ENCODE measurements at regions not wholly inside any gene's neighbourhood (a gene's known extent, or its start where the extent isn't known, plus 50 kb on each side); places are given as distances from the start of the nearest gene placed in this dataset.

DNA sequence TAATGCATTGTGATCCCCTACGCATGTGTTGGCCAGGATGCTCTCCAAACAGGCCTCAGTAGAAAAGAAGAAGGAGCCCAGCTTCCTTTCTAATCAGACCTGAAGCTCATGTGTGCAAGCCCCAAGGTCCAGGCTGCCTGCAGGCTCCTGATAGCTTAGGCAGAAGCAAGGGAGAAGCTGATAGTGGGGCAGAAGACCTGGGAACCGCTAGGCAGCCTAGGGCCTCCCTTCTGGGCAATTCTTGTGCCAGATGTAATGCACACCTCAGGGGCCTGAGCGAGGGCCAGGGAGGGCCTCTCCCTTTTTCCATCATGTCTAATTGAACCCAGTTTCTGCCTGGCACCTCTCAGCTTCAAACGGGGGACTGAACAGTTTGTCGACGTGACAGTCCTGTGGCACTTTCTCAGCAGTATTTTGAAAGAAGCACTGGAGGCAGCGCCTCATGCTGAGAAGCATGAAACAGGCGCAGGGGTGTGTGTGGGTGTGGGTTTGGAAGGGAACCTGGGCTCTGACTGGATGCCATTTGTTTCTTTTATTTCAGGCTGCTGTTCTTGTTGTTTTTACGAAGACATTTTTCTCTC, 212.8 kb downstream of the PIK3R1 start (continued):
- TF ChIP-seq, protein P1, sequence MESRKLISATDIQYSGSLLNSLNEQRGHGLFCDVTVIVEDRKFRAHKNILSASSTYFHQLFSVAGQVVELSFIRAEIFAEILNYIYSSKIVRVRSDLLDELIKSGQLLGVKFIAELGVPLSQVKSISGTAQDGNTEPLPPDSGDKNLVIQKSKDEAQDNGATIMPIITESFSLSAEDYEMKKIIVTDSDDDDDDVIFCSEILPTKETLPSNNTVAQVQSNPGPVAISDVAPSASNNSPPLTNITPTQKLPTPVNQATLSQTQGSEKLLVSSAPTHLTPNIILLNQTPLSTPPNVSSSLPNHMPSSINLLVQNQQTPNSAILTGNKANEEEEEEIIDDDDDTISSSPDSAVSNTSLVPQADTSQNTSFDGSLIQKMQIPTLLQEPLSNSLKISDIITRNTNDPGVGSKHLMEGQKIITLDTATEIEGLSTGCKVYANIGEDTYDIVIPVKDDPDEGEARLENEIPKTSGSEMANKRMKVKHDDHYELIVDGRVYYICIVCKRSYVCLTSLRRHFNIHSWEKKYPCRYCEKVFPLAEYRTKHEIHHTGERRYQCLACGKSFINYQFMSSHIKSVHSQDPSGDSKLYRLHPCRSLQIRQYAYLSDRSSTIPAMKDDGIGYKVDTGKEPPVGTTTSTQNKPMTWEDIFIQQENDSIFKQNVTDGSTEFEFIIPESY (IDR thresholded peaks at IDR 0.05; ENCODE audit: extremely low read depth, insufficient replicate concordance, low read length), result no peak
- TF ChIP-seq, protein P2, sequence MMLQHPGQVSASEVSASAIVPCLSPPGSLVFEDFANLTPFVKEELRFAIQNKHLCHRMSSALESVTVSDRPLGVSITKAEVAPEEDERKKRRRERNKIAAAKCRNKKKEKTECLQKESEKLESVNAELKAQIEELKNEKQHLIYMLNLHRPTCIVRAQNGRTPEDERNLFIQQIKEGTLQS (IDR thresholded peaks at IDR 0.05), result no peak
- TF ChIP-seq CBX3 (IDR thresholded peaks at IDR 0.05; ENCODE audit: low read depth), result no peak

DNA sequence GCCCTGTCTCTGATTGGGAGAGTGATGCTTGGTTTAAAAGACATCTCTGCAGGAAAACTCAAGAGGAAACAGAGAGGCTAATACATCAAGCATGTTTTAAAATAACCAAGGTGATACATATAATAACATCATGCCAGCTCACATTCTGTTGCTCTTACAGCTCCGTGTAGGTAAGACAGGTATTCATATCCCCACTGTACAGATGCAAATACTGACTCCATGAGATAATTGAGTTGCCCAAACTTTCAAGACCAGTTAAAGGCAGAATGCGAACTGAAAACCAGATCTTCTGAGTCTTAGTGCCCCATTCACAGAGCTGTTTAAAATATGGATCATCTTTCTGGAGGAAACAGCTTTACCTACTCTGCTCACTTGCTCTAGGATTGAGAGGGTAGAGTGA, 214.0 kb downstream of the PIK3R1 start:
- H4K20me1 ChIP-seq (ENCODE audit: insufficient read depth), result no peaks in the 10 kb centered on the region
- H3K9me2 ChIP-seq (ENCODE audit: insufficient read depth), result no peaks in the 10 kb centered on the region
- H3K27me3 ChIP-seq (ENCODE audit: insufficient read depth, low read length), result no peaks in the 10 kb centered on the region
- RAD21 ChIA-PET (ENCODE audit: low non-redundant PET in 1 of 2, low total read pairs in 2 of 2, uncharacterized antibody in 2 of 2, unreplicated experiment in 2 of 2), result no interaction called here
- CTCF ChIA-PET, result no interaction called here
- no peak overlapping the region for H3K4me2 ChIP-seq (ENCODE audit: low read length)
- no peak overlapping the region for H3K9ac ChIP-seq (ENCODE audit: low read length)
- no peaks in the 10 kb centered on the region for H3K9me3 ChIP-seq (ENCODE audit: control insufficient read depth in 1 of 2, insufficient read depth in 1 of 2, low read depth in 1 of 2, low read length in 2 of 2)
- no peak overlapping the region for H2AFZ ChIP-seq (ENCODE audit: low read depth, low read length, poor library complexity, severe bottlenecking)
- intact Hi-C loops (cut with micrococcal nuclease), result no loop called here
- H3K27ac ChIP-seq (ENCODE audit: low read depth, low read length), result no peak overlapping the region
- TF ChIP-seq EZH2 (IDR thresholded peaks at IDR 0.05) (no peak), ELF1 (IDR thresholded peaks at IDR 0.05; ENCODE audit: borderline replicate concordance, low read depth) (no peak)
- TF ChIP-seq, protein P3, sequence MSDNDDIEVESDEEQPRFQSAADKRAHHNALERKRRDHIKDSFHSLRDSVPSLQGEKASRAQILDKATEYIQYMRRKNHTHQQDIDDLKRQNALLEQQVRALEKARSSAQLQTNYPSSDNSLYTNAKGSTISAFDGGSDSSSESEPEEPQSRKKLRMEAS (IDR thresholded peaks at IDR 0.05), result no peak
- TF ChIP-seq, protein P4, sequence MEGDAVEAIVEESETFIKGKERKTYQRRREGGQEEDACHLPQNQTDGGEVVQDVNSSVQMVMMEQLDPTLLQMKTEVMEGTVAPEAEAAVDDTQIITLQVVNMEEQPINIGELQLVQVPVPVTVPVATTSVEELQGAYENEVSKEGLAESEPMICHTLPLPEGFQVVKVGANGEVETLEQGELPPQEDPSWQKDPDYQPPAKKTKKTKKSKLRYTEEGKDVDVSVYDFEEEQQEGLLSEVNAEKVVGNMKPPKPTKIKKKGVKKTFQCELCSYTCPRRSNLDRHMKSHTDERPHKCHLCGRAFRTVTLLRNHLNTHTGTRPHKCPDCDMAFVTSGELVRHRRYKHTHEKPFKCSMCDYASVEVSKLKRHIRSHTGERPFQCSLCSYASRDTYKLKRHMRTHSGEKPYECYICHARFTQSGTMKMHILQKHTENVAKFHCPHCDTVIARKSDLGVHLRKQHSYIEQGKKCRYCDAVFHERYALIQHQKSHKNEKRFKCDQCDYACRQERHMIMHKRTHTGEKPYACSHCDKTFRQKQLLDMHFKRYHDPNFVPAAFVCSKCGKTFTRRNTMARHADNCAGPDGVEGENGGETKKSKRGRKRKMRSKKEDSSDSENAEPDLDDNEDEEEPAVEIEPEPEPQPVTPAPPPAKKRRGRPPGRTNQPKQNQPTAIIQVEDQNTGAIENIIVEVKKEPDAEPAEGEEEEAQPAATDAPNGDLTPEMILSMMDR (IDR thresholded peaks at IDR 0.05 in 2 of 3, conservative IDR thresholded peaks at IDR 0.05 in 1 of 3; ENCODE audit: borderline replicate concordance in 1 of 3, insufficient read depth in 1 of 3, low read depth in 2 of 3, low read length in 2 of 3), result no peak
- TF ChIP-seq, protein P2 (IDR thresholded peaks at IDR 0.05), result no peak
- DNase-seq (ENCODE audit: low read depth, low spot score), result no peak
- no peak for ATAC-seq
- H3K4me1 ChIP-seq (ENCODE audit: control insufficient read depth in 1 of 2, insufficient read depth in 2 of 2, low read length in 2 of 2), result peaks cover 31 to 60% of the 10 kb centered on the region in 2 experiments
- H3K36me3 ChIP-seq (ENCODE audit: control insufficient read depth in 1 of 2, insufficient read depth in 2 of 2, low read length in 2 of 2), result no peaks in the 10 kb centered on the region
- no TSS peak for BruUV-seq (replicated peaks)
- no peaks in the 10 kb centered on the region for H3K79me2 ChIP-seq (ENCODE audit: insufficient read depth, low read length)
- H3K4me3 ChIP-seq (replicated peaks in 1 of 2; ENCODE audit: low read depth in 1 of 2, low read length in 2 of 2), result no peak overlapping the region
- POLR2A ChIA-PET, result no interaction called here

Data from HCT116 (cell line).